ENCODE measurements at regions not wholly inside any gene's neighbourhood (a gene's known extent, or its start where the extent isn't known, plus 50 kb on each side); places are given as distances from the start of the nearest gene placed in this dataset.

- H3K4me1 ChIP-seq, result no peaks in the 10 kb centered on the region
- no peak overlapping the region for H3K4me3 ChIP-seq
- no peak for TF ChIP-seq POLR2A (IDR thresholded peaks at IDR 0.05; ENCODE audit: low read depth)
- no peaks in the 10 kb centered on the region for H3K9me3 ChIP-seq
- intact Hi-C loops (cut with DNase I), result no loop called here
- no peaks in the 10 kb centered on the region for H3K27me3 ChIP-seq
- no peak overlapping the region for H3K27ac ChIP-seq (replicated peaks in 1 of 4)
- DNase-seq (ENCODE audit: extremely low spot score), result no peak
- no peaks in the 10 kb centered on the region for H3K36me3 ChIP-seq
- 55% methylated on average over 2 of the region's 5 CpGs for WGBS
These were observed 737.5 kb upstream of the NDST4 start for GRCh38 chr4:115850799-115851509.

DNA sequence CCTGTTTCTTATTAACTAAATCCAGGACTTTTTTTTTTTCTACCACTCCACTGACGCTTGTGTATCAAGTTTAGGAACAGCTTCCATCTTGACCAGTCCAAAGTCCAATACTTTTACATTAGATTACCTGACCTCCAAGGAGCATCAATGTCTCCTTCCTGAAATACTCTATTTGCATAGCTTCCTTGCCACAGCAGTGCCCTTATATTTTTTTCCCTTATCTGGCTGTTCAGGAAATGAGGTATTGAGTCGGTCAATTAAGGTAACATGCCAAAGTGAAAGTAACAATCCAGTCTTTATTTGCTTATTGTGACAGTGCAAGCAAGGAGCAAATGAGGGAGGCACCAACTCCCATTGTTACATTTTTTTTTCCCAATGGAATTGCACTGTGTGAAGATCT lies 730.8 kb upstream of the NDST4 start:
- 90% methylated on average over 2 of the region's 2 CpGs for WGBS
- no peaks in the 10 kb centered on the region for H3K36me3 ChIP-seq
- intact Hi-C loops (cut with DNase I), result no loop called here

DNA sequence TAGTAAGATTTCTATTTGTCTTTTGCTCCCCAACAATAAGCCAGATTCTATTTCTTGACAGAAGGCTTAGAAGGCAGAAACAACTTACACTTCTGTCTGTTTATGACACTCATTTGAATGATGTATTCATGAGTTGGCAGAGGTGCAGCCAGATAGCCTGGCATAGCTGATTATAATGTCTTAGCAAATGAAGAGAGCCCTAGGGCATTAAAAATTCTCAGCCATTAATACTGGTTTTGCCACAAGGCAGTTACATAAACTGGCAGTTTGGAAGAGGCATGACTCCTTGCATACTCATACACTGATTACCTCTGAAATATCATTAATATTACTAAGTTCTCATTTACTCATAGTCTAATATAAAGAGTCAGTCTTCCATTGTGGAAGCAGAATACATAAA lies 728.5 kb upstream of the NDST4 start:
- TF ChIP-seq POLR2AphosphoS5 (IDR thresholded peaks at IDR 0.05), result no peak
- TF ChIP-seq, protein P1, sequence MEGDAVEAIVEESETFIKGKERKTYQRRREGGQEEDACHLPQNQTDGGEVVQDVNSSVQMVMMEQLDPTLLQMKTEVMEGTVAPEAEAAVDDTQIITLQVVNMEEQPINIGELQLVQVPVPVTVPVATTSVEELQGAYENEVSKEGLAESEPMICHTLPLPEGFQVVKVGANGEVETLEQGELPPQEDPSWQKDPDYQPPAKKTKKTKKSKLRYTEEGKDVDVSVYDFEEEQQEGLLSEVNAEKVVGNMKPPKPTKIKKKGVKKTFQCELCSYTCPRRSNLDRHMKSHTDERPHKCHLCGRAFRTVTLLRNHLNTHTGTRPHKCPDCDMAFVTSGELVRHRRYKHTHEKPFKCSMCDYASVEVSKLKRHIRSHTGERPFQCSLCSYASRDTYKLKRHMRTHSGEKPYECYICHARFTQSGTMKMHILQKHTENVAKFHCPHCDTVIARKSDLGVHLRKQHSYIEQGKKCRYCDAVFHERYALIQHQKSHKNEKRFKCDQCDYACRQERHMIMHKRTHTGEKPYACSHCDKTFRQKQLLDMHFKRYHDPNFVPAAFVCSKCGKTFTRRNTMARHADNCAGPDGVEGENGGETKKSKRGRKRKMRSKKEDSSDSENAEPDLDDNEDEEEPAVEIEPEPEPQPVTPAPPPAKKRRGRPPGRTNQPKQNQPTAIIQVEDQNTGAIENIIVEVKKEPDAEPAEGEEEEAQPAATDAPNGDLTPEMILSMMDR (IDR thresholded peaks at IDR 0.05), result no peak
- TF ChIP-seq EP300 (IDR thresholded peaks at IDR 0.05), result no peak
- TF ChIP-seq POLR2A (IDR thresholded peaks at IDR 0.05; ENCODE audit: low read depth), result no peak
- intact Hi-C loops (cut with DNase I), result no loop called here

More for the DNA sequence above, 730.8 kb upstream of the NDST4 start:
- no peaks in the 10 kb centered on the region for H3K27me3 ChIP-seq
- DNase-seq (ENCODE audit: extremely low spot score), result no peak
- H3K4me1 ChIP-seq, result no peaks in the 10 kb centered on the region
- H3K4me3 ChIP-seq, result no peak overlapping the region
- H3K27ac ChIP-seq (replicated peaks in 1 of 4), result no peak overlapping the region
- no peak for TF ChIP-seq EP300 (IDR thresholded peaks at IDR 0.05)
- H3K9me3 ChIP-seq, result peaks cover 0 to 7% (median 0%) of the 10 kb centered on the region in 4 donors

DNA sequence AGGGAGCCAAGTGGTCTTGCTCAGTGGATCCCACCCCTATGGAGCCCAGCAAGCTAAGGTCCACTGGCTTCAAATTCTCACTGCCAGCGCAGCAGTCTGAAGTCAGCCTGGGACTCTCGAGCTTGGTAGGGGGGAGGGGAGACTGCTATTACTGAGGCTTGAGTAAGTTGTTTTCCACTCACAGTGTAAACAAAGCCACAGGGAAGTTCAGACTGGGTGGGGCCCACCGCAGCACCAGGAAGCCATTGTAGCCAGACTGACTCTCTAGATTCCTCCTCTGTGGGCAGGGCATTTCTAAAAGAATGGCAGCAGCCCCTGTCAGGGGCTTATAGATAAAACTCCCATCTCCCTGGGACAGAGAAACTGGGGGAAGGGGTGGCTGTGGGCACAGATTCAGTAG lies 721.0 kb upstream of the NDST4 start:
- Histone ChIP-seq H3K4me1 (no peaks in the 10 kb centered on the region), H3K9me3 (peaks cover 0 to 23% (median 10%) of the 10 kb centered on the region in 4 donors), H3K27ac (replicated peaks in 1 of 4) (no peak overlapping the region), H3K36me3 (no peaks in the 10 kb centered on the region), H3K4me3 (no peak overlapping the region), H3K27me3 (no peaks in the 10 kb centered on the region)
- intact Hi-C loops (cut with DNase I), result no loop called here
- TF ChIP-seq, protein P1 (IDR thresholded peaks at IDR 0.05), result no peak
- TF ChIP-seq POLR2AphosphoS5 (IDR thresholded peaks at IDR 0.05) (no peak), POLR2A (IDR thresholded peaks at IDR 0.05; ENCODE audit: low read depth) (no peak), EP300 (IDR thresholded peaks at IDR 0.05) (no peak)
- 77% methylated on average over 3 of the region's 3 CpGs for WGBS
- no peak for DNase-seq (ENCODE audit: extremely low spot score)

More for the DNA sequence above, 728.5 kb upstream of the NDST4 start:
- Histone ChIP-seq H3K27ac (replicated peaks in 1 of 4) (no peak overlapping the region), H3K27me3 (no peaks in the 10 kb centered on the region), H3K4me3 (no peak overlapping the region), H3K4me1 (no peaks in the 10 kb centered on the region), H3K9me3 (peaks cover 0 to 16% (median 5%) of the 10 kb centered on the region in 4 donors), H3K36me3 (no peaks in the 10 kb centered on the region)
- DNase-seq (ENCODE audit: extremely low spot score), result no peak

GRCh38 chr4:115824630-115825029 lies 711.2 kb upstream of the NDST4 start:
- Histone ChIP-seq H3K27me3 (no peaks in the 10 kb centered on the region), H3K9me3 (no peaks in the 10 kb centered on the region), H3K4me1 (no peaks in the 10 kb centered on the region), H3K4me3 (no peak overlapping the region), H3K27ac (replicated peaks in 1 of 4) (no peak overlapping the region), H3K36me3 (no peaks in the 10 kb centered on the region)
- no peak for DNase-seq (ENCODE audit: extremely low spot score)
- TF ChIP-seq EP300 (IDR thresholded peaks at IDR 0.05) (no peak), POLR2AphosphoS5 (IDR thresholded peaks at IDR 0.05) (no peak), POLR2A (IDR thresholded peaks at IDR 0.05; ENCODE audit: low read depth) (no peak)
- TF ChIP-seq, protein P1 (IDR thresholded peaks at IDR 0.05), result no peak
- intact Hi-C loops (cut with DNase I), result no loop called here
- 94% methylated on average over 1 of the region's 1 CpG for WGBS

- no peaks in the 10 kb centered on the region for H3K4me1 ChIP-seq
- H3K4me3 ChIP-seq, result no peak overlapping the region
- TF ChIP-seq POLR2A (IDR thresholded peaks at IDR 0.05; ENCODE audit: low read depth), result no peak
- TF ChIP-seq, protein P1 (IDR thresholded peaks at IDR 0.05), result no peak
- no peak for TF ChIP-seq POLR2AphosphoS5 (IDR thresholded peaks at IDR 0.05)
- TF ChIP-seq EP300 (IDR thresholded peaks at IDR 0.05), result no peak
- no peaks in the 10 kb centered on the region for H3K9me3 ChIP-seq
- no peaks in the 10 kb centered on the region for H3K27me3 ChIP-seq
- no peak for DNase-seq (ENCODE audit: extremely low spot score)
- intact Hi-C loops (cut with DNase I), result no loop called here
- H3K36me3 ChIP-seq, result no peaks in the 10 kb centered on the region
- H3K27ac ChIP-seq (replicated peaks in 1 of 4), result no peak overlapping the region
These were observed 690.4 kb upstream of the NDST4 start for GRCh38 chr4:115803825-115804224.

Measured in esophagus muscularis mucosa (tissue), 4 donors.